ENCODE measurements at regions not wholly inside any gene's neighbourhood (a gene's known extent, or its start where the extent isn't known, plus 50 kb on each side); places are given as distances from the start of the nearest gene placed in this dataset.

GRCh38 chr1:220983877-220984635 lies 104.8 kb downstream of the HLX start:
- no peak for DNase-seq

GRCh38 chr1:220990427-220991339 lies 111.4 kb downstream of the HLX start:
- DNase-seq: no peak

GRCh38 chr1:220991506-220991905 lies 112.3 kb downstream of the HLX start:
- DNase-seq: no peak

- DNase-seq: no peak
Measured at GRCh38 chr1:220991959-220992704, 112.9 kb downstream of the HLX start.

- DNase-seq: no peak
Measured at GRCh38 chr1:220992705-220993052, 113.4 kb downstream of the HLX start.

- DNase-seq: no peak
Measured at GRCh38 chr1:220994671-220995070, 115.4 kb downstream of the HLX start.

GRCh38 chr1:220997791-220998190 lies 118.5 kb downstream of the HLX start:
- DNase-seq: no peak

GRCh38 chr1:220999872-221000863 lies 120.9 kb downstream of the HLX start:
- no peak for DNase-seq

- no peak for DNase-seq
Measured at GRCh38 chr1:221001167-221001566, 121.9 kb downstream of the HLX start.

GRCh38 chr1:221002601-221003000 lies 123.4 kb downstream of the HLX start:
- no peak for DNase-seq

- no peak for DNase-seq
Measured at GRCh38 chr1:221011145-221011544, 131.9 kb downstream of the HLX start.

- no peak for DNase-seq
Measured at GRCh38 chr1:221012120-221012519, 132.9 kb downstream of the HLX start.

- no peak for DNase-seq
Measured at GRCh38 chr1:221013691-221014660, 134.7 kb downstream of the HLX start.

GRCh38 chr1:221015159-221015790 lies 136.0 kb downstream of the HLX start:
- no peak for DNase-seq

GRCh38 chr1:221016751-221017150 lies 137.5 kb downstream of the HLX start:
- no peak for DNase-seq

- no peak for DNase-seq
Measured at GRCh38 chr1:221018414-221018813, 139.2 kb downstream of the HLX start.

- DNase-seq: no peak
Measured at GRCh38 chr1:221022331-221022730, 143.1 kb downstream of the HLX start.

GRCh38 chr1:221023482-221023881 lies 144.2 kb downstream of the HLX start:
- DNase-seq: no peak

GRCh38 chr1:221025501-221025900 lies 146.3 kb downstream of the HLX start:
- no peak for DNase-seq

- no peak for DNase-seq
Measured at GRCh38 chr1:221025956-221026355, 146.7 kb downstream of the HLX start.
